ENCODE measurements at regions not wholly inside any gene's neighbourhood (a gene's known extent, or its start where the extent isn't known, plus 50 kb on each side); places are given as distances from the start of the nearest gene placed in this dataset.

GRCh38 chr11:109974523-109974922, 118.7 kb upstream of the ZC3H12C start:
- H3K9ac ChIP-seq (ENCODE audit: control insufficient read depth, extremely low read depth, insufficient read depth, low read length), result no peak overlapping the region
- H4K20me1 ChIP-seq (ENCODE audit: control insufficient read depth, extremely low read depth, insufficient read depth, low read length), result no peaks in the 10 kb centered on the region
- TF ChIP-seq EZH2 (IDR thresholded peaks at IDR 0.05; ENCODE audit: low read length), result no peak
- TF ChIP-seq, protein P1, sequence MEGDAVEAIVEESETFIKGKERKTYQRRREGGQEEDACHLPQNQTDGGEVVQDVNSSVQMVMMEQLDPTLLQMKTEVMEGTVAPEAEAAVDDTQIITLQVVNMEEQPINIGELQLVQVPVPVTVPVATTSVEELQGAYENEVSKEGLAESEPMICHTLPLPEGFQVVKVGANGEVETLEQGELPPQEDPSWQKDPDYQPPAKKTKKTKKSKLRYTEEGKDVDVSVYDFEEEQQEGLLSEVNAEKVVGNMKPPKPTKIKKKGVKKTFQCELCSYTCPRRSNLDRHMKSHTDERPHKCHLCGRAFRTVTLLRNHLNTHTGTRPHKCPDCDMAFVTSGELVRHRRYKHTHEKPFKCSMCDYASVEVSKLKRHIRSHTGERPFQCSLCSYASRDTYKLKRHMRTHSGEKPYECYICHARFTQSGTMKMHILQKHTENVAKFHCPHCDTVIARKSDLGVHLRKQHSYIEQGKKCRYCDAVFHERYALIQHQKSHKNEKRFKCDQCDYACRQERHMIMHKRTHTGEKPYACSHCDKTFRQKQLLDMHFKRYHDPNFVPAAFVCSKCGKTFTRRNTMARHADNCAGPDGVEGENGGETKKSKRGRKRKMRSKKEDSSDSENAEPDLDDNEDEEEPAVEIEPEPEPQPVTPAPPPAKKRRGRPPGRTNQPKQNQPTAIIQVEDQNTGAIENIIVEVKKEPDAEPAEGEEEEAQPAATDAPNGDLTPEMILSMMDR (optimal IDR thresholded peaks at IDR 0.05 in 1 of 3, IDR thresholded peaks at IDR 0.05 in 1 of 3, conservative IDR thresholded peaks at IDR 0.05 in 1 of 3; ENCODE audit: extremely low read depth in 1 of 3, insufficient read depth in 2 of 3, low read length in 3 of 3), result no peak
- no peak for DNase-seq (ENCODE audit: low read depth, low spot score)
- H3K27ac ChIP-seq (ENCODE audit: control insufficient read depth, insufficient read depth, low read length), result no peak overlapping the region
- H3K9me3 ChIP-seq (ENCODE audit: control insufficient read depth, low read depth, low read length), result no peaks in the 10 kb centered on the region
- no peak overlapping the region for H2AFZ ChIP-seq (ENCODE audit: control insufficient read depth, low read length)
- FAIRE-seq, result no peak
- H3K4me3 ChIP-seq (ENCODE audit: control insufficient read depth in 2 of 3, extremely low read depth in 1 of 3, insufficient read depth in 2 of 3, low read depth in 1 of 3, low read length in 3 of 3), result no peak overlapping the region
- no peaks in the 10 kb centered on the region for H3K9me1 ChIP-seq (ENCODE audit: control insufficient read depth, extremely low read depth, insufficient read depth, low read length)
- H3K27me3 ChIP-seq (ENCODE audit: control insufficient read depth, extremely low read depth, insufficient read depth, low read length), result no peaks in the 10 kb centered on the region
- H3K79me2 ChIP-seq (ENCODE audit: control insufficient read depth, insufficient read depth, low read length), result no peaks in the 10 kb centered on the region
- dilution Hi-C loops (cut with MboI; ENCODE audit: extremely low pct_ligation_motif_present, low sequenced_read_pairs), result no loop called here
- no peaks in the 10 kb centered on the region for H3K36me3 ChIP-seq (ENCODE audit: control insufficient read depth in 2 of 2, extremely low read depth in 1 of 2, insufficient read depth in 2 of 2, low read length in 2 of 2)
- peaks cover 10% of the 10 kb centered on the region for H3K4me1 ChIP-seq (ENCODE audit: control insufficient read depth, extremely low read depth, insufficient read depth, low read length)
- H3K4me2 ChIP-seq (ENCODE audit: control insufficient read depth, extremely low read depth, insufficient read depth, low read depth, low read length), result no peak overlapping the region

DNA sequence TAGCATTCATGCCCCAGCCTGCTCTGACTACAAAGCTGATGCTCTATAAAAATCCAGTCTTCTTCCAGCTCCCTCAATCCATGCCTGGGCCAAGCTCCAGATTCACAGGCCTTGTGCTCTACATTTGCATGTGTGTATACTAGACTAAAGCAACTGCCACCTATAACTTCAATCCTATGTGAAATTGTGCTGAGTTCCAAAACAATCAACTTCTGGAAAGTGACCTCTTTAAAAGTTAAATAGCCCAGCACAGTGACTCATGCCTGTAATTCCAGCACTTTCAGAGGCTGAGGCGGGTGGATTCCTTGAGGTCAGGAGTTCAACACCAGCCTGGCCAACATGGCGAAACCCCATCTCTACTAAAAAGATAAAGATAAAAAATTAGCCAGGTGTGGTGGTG, 114.3 kb upstream of the ZC3H12C start:
- Histone ChIP-seq H2AFZ (ENCODE audit: control insufficient read depth, low read length) (no peak overlapping the region), H3K9ac (ENCODE audit: control insufficient read depth, extremely low read depth, insufficient read depth, low read length) (no peak overlapping the region), H3K4me3 (ENCODE audit: control insufficient read depth in 2 of 3, extremely low read depth in 1 of 3, insufficient read depth in 2 of 3, low read depth in 1 of 3, low read length in 3 of 3) (no peak overlapping the region), H4K20me1 (ENCODE audit: control insufficient read depth, extremely low read depth, insufficient read depth, low read length) (no peaks in the 10 kb centered on the region), H3K9me3 (ENCODE audit: control insufficient read depth, low read depth, low read length) (no peaks in the 10 kb centered on the region), H3K36me3 (ENCODE audit: control insufficient read depth in 2 of 2, extremely low read depth in 1 of 2, insufficient read depth in 2 of 2, low read length in 2 of 2) (no peaks in the 10 kb centered on the region), H3K9me1 (ENCODE audit: control insufficient read depth, extremely low read depth, insufficient read depth, low read length) (no peaks in the 10 kb centered on the region), H3K4me2 (ENCODE audit: control insufficient read depth, extremely low read depth, insufficient read depth, low read depth, low read length) (no peak overlapping the region), H3K4me1 (ENCODE audit: control insufficient read depth, extremely low read depth, insufficient read depth, low read length) (no peaks in the 10 kb centered on the region), H3K27ac (ENCODE audit: control insufficient read depth, insufficient read depth, low read length) (no peak overlapping the region), H3K27me3 (ENCODE audit: control insufficient read depth, extremely low read depth, insufficient read depth, low read length) (no peaks in the 10 kb centered on the region), H3K79me2 (ENCODE audit: control insufficient read depth, insufficient read depth, low read length) (no peaks in the 10 kb centered on the region)
- TF ChIP-seq EZH2 (IDR thresholded peaks at IDR 0.05; ENCODE audit: low read length), result no peak
- TF ChIP-seq, protein P1 (optimal IDR thresholded peaks at IDR 0.05 in 1 of 3, IDR thresholded peaks at IDR 0.05 in 1 of 3, conservative IDR thresholded peaks at IDR 0.05 in 1 of 3; ENCODE audit: extremely low read depth in 1 of 3, insufficient read depth in 2 of 3, low read length in 3 of 3), result no peak
- DNase-seq (ENCODE audit: low read depth, low spot score) (no peak), FAIRE-seq (no peak)
- dilution Hi-C loops (cut with MboI; ENCODE audit: extremely low pct_ligation_motif_present, low sequenced_read_pairs), result no loop called here
